GM23338 (cell line): ENCODE measurements at regions not wholly inside any gene's neighbourhood (a gene's known extent, or its start where the extent isn't known, plus 50 kb on each side); places are given as distances from the start of the nearest gene placed in this dataset.

Experiments used
- ATAC-seq: fragments of 200-7000 bp; cut with Tn5 transposase; 3 replicates; pipeline ENCODE4 v1.9.1; 2020
- DNase-seq: peaks from one replicate; pipeline ENCODE4 v3.0.0-alpha.2; 2015; ENCODE audit warnings: low spot score
- H2AFZ ChIP-seq: fragments of 200-600 bp; sonication (generic); 2 replicates; pipeline ENCODE4 v1.8.0; 2016; ENCODE audit warnings: antibody characterized with exemption, mild to moderate bottlenecking, moderate library complexity
- H3F3A ChIP-seq: fragments of 200-600 bp; sonication (generic); replicated peaks from 2 replicates; pipeline ENCODE4 v1.8.0; 2017; ENCODE audit warnings: antibody characterized with exemption, mixed run types, low read depth
- H3K27ac ChIP-seq: fragments of 200-600 bp; sonication (generic); 2 replicates; pipeline ENCODE4 v1.6.1; 2016; ENCODE audit warnings: low read depth
- H3K27me3 ChIP-seq: fragments of 200-600 bp; sonication (generic); 2 replicates; pipeline ENCODE4 v1.8.0; 2016; ENCODE audit warnings: mild to moderate bottlenecking, mixed run types, moderate library complexity; ENCODE audit not compliant: insufficient read depth
- H3K36me3 ChIP-seq: fragments of 200-600 bp; sonication (generic); 2 replicates; pipeline ENCODE4 v1.8.0; 2016; ENCODE audit warnings: mild to moderate bottlenecking; ENCODE audit not compliant: insufficient read depth
- H3K4me1 ChIP-seq: fragments of 200-600 bp; sonication (generic); 2 replicates; pipeline ENCODE4 v1.8.0; 2016; ENCODE audit warnings: mild to moderate bottlenecking, moderate library complexity; ENCODE audit not compliant: insufficient read depth
- H3K4me2 ChIP-seq: fragments of 200-600 bp; sonication (generic); 2 replicates; pipeline ENCODE4 v1.7.1; 2017; ENCODE audit warnings: mixed run types
- H3K4me3 ChIP-seq: fragments of 200-600 bp; sonication (generic); 2 replicates; pipeline ENCODE4 v1.6.1; 2016; ENCODE audit warnings: mixed run types
- H3K79me2 ChIP-seq: fragments of 200-600 bp; sonication (generic); replicated peaks from 2 replicates; pipeline ENCODE4 v1.8.0; 2017; ENCODE audit warnings: mild to moderate bottlenecking; ENCODE audit not compliant: insufficient read depth
- H3K9me2 ChIP-seq: fragments of 200-600 bp; sonication (generic); 2 replicates; pipeline ENCODE4 v1.8.0; 2017; ENCODE audit not compliant: insufficient read depth
- H4K20me1 ChIP-seq: fragments of 200-600 bp; sonication (generic); replicated peaks from 2 replicates; pipeline ENCODE4 v1.8.0; 2017; ENCODE audit warnings: mild to moderate bottlenecking; ENCODE audit not compliant: insufficient read depth
- H3K27ac Mint-ChIP-seq: 2 replicates; pipeline ENCODE4 v1.8.0; 2020; ENCODE audit warnings: inconsistent platforms, mild to moderate bottlenecking, moderate library complexity, mixed read lengths
- H3K27me3 Mint-ChIP-seq: 3 replicates; pipeline ENCODE4 v1.8.0; 2022; ENCODE audit warnings: low read depth, mild to moderate bottlenecking, moderate library complexity, mixed read lengths, inconsistent platforms; ENCODE audit not compliant: insufficient read depth, poor library complexity
- H3K36me3 Mint-ChIP-seq: 3 replicates; pipeline ENCODE4 v1.8.0; 2021; ENCODE audit warnings: low read depth, mild to moderate bottlenecking, inconsistent platforms, moderate library complexity, mixed read lengths
- H3K4me1 Mint-ChIP-seq: 3 replicates; pipeline ENCODE4 v1.8.0; 2020; ENCODE audit warnings: mild to moderate bottlenecking, inconsistent platforms, mixed read lengths
- H3K4me3 Mint-ChIP-seq: 3 replicates; pipeline ENCODE4 v1.8.0; 2021; ENCODE audit warnings: moderate library complexity, mild to moderate bottlenecking, inconsistent platforms, mixed read lengths
- H3K9me3 Mint-ChIP-seq: 3 replicates; pipeline ENCODE4 v1.8.0; 2020; ENCODE audit warnings: moderate library complexity, mild to moderate bottlenecking, inconsistent platforms, mixed read lengths
- CREB1 ChIP-seq: fragments of 250-450 bp; sonication (Bioruptor Pico); IDR thresholded peaks from 2 replicates; pipeline ENCODE4 v1.5.0; 2020; ENCODE audit warnings: low read depth, mild to moderate bottlenecking, moderate library complexity
- EZH2 ChIP-seq: fragments of 200-600 bp; sonication (generic); IDR thresholded peaks from one replicate; pipeline ENCODE4 v1.8.0; 2017; ENCODE audit warnings: antibody characterized with exemption, mild to moderate bottlenecking, low read depth; ENCODE audit not compliant: unreplicated experiment
- EZH2phosphoT487 ChIP-seq: fragments of 200-600 bp; sonication (generic); IDR thresholded peaks from one replicate; pipeline ENCODE4 v1.8.1; 2018; ENCODE audit warnings: antibody characterized with exemption; ENCODE audit not compliant: unreplicated experiment
- JUNB ChIP-seq: IDR thresholded peaks from one replicate; pipeline ENCODE4 v1.6.1; 2016; ENCODE audit warnings: antibody characterized with exemption; ENCODE audit not compliant: unreplicated experiment
- NANOG ChIP-seq: IDR thresholded peaks from 2 replicates; pipeline ENCODE4 v1.6.1; 2016; ENCODE audit warnings: antibody characterized with exemption, borderline replicate concordance
- POLR2AphosphoS5 ChIP-seq: IDR thresholded peaks from 2 replicates; pipeline ENCODE4 v1.6.1; 2016; ENCODE audit warnings: antibody characterized with exemption, low read depth
- STAT1 ChIP-seq: IDR thresholded peaks from one replicate; pipeline ENCODE4 v1.6.1; 2016; ENCODE audit warnings: antibody characterized with exemption; ENCODE audit not compliant: unreplicated experiment
- ZNF114 ChIP-seq: fragments of 250-450 bp; sonication (Bioruptor Pico); IDR thresholded peaks from 2 replicates; pipeline ENCODE4 v1.5.0; 2020; ENCODE audit warnings: mild to moderate bottlenecking, moderate library complexity
- ZNF331 ChIP-seq: fragments of 250-450 bp; sonication (Bioruptor Pico); IDR thresholded peaks from 2 replicates; pipeline ENCODE4 v1.5.0; 2020; ENCODE audit warnings: low read depth, mild to moderate bottlenecking, moderate library complexity
- TF ChIP-seq, protein P1 (sequence below): IDR thresholded peaks from one replicate; pipeline ENCODE4 v1.6.1; 2018; ENCODE audit warnings: antibody characterized with exemption; ENCODE audit not compliant: unreplicated experiment
- TF ChIP-seq, protein P2 (sequence below): fragments of 250-450 bp; sonication (Bioruptor Pico); IDR thresholded peaks from 2 replicates; pipeline ENCODE4 v1.5.0; 2020; ENCODE audit warnings: mild to moderate bottlenecking, moderate library complexity
- TF ChIP-seq, protein P3 (sequence below), 2 experiments: fragments of 200-600 bp in 1 of 2; sonication (generic) in 1 of 2; conservative IDR thresholded peaks; 2 replicates each; pipeline versions ENCODE4 v1.5.1 to v1.6.1; 2016 to 2017; ENCODE audit warnings: antibody characterized with exemption in 2 of 2, low read depth in 2 of 2, mild to moderate bottlenecking in 2 of 2, moderate library complexity in 1 of 2
- TF ChIP-seq, protein P4 (sequence below): IDR thresholded peaks from 2 replicates; pipeline ENCODE4 v1.6.1; 2016; ENCODE audit warnings: antibody characterized with exemption

DNA sequence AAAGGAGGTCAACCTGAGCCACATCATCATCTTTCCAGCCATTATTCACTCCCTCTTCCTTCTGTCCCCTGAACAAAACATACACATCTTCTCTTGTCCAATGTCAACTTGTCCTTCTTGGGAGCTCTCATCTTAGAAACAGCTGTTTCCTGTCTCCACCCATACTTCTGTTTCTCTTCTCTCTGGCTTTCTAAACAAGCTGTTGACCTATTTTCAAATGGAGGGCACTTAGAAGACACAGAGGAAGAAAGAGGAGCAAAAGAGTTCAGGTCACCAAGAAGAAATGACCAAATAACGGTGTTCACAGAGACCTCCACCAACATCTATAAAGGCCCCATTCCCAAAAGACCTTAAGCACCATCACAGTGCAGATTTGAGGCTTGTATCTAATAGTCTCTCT, 355.9 kb upstream of the HNRNPA3 start:
- no peaks in the 10 kb centered on the region for H3K27me3 Mint-ChIP-seq
- no peak overlapping the region for H3K4me3 Mint-ChIP-seq
- ATAC-seq (no peak), DNase-seq (no peak)
- TF ChIP-seq, protein P1, sequence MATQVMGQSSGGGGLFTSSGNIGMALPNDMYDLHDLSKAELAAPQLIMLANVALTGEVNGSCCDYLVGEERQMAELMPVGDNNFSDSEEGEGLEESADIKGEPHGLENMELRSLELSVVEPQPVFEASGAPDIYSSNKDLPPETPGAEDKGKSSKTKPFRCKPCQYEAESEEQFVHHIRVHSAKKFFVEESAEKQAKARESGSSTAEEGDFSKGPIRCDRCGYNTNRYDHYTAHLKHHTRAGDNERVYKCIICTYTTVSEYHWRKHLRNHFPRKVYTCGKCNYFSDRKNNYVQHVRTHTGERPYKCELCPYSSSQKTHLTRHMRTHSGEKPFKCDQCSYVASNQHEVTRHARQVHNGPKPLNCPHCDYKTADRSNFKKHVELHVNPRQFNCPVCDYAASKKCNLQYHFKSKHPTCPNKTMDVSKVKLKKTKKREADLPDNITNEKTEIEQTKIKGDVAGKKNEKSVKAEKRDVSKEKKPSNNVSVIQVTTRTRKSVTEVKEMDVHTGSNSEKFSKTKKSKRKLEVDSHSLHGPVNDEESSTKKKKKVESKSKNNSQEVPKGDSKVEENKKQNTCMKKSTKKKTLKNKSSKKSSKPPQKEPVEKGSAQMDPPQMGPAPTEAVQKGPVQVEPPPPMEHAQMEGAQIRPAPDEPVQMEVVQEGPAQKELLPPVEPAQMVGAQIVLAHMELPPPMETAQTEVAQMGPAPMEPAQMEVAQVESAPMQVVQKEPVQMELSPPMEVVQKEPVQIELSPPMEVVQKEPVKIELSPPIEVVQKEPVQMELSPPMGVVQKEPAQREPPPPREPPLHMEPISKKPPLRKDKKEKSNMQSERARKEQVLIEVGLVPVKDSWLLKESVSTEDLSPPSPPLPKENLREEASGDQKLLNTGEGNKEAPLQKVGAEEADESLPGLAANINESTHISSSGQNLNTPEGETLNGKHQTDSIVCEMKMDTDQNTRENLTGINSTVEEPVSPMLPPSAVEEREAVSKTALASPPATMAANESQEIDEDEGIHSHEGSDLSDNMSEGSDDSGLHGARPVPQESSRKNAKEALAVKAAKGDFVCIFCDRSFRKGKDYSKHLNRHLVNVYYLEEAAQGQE, result no peak
- TF ChIP-seq ZNF331 (CRISPR knock-in tag), result no peak
- no peak for TF ChIP-seq POLR2AphosphoS5
- TF ChIP-seq STAT1, result no peak
- no peak for TF ChIP-seq EZH2phosphoT487
- no peak for TF ChIP-seq CREB1
- TF ChIP-seq, protein P2, sequence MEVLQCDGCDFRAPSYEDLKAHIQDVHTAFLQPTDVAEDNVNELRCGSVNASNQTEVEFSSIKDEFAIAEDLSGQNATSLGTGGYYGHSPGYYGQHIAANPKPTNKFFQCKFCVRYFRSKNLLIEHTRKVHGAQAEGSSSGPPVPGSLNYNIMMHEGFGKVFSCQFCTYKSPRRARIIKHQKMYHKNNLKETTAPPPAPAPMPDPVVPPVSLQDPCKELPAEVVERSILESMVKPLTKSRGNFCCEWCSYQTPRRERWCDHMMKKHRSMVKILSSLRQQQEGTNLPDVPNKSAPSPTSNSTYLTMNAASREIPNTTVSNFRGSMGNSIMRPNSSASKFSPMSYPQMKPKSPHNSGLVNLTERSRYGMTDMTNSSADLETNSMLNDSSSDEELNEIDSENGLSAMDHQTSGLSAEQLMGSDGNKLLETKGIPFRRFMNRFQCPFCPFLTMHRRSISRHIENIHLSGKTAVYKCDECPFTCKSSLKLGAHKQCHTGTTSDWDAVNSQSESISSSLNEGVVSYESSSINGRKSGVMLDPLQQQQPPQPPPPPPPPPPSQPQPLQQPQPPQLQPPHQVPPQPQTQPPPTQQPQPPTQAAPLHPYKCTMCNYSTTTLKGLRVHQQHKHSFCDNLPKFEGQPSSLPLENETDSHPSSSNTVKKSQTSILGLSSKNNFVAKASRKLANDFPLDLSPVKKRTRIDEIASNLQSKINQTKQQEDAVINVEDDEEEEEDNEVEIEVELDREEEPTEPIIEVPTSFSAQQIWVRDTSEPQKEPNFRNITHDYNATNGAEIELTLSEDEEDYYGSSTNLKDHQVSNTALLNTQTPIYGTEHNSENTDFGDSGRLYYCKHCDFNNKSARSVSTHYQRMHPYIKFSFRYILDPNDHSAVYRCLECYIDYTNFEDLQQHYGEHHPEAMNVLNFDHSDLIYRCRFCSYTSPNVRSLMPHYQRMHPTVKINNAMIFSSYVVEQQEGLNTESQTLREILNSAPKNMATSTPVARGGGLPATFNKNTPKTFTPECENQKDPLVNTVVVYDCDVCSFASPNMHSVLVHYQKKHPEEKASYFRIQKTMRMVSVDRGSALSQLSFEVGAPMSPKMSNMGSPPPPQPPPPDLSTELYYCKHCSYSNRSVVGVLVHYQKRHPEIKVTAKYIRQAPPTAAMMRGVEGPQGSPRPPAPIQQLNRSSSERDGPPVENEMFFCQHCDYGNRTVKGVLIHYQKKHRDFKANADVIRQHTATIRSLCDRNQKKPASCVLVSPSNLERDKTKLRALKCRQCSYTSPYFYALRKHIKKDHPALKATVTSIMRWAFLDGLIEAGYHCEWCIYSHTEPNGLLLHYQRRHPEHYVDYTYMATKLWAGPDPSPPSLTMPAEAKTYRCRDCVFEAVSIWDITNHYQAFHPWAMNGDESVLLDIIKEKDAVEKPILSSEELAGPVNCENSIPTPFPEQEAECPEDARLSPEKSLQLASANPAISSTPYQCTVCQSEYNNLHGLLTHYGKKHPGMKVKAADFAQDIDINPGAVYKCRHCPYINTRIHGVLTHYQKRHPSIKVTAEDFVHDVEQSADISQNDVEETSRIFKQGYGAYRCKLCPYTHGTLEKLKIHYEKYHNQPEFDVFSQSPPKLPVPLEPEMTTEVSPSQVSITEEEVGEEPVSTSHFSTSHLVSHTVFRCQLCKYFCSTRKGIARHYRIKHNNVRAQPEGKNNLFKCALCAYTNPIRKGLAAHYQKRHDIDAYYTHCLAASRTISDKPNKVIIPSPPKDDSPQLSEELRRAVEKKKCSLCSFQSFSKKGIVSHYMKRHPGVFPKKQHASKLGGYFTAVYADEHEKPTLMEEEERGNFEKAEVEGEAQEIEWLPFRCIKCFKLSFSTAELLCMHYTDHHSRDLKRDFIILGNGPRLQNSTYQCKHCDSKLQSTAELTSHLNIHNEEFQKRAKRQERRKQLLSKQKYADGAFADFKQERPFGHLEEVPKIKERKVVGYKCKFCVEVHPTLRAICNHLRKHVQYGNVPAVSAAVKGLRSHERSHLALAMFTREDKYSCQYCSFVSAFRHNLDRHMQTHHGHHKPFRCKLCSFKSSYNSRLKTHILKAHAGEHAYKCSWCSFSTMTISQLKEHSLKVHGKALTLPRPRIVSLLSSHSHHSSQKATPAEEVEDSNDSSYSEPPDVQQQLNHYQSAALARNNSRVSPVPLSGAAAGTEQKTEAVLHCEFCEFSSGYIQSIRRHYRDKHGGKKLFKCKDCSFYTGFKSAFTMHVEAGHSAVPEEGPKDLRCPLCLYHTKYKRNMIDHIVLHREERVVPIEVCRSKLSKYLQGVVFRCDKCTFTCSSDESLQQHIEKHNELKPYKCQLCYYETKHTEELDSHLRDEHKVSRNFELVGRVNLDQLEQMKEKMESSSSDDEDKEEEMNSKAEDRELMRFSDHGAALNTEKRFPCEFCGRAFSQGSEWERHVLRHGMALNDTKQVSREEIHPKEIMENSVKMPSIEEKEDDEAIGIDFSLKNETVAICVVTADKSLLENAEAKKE (CRISPR knock-in tag), result no peak
- no peak for TF ChIP-seq JUNB
- TF ChIP-seq NANOG, result no peak
- TF ChIP-seq, protein P3, sequence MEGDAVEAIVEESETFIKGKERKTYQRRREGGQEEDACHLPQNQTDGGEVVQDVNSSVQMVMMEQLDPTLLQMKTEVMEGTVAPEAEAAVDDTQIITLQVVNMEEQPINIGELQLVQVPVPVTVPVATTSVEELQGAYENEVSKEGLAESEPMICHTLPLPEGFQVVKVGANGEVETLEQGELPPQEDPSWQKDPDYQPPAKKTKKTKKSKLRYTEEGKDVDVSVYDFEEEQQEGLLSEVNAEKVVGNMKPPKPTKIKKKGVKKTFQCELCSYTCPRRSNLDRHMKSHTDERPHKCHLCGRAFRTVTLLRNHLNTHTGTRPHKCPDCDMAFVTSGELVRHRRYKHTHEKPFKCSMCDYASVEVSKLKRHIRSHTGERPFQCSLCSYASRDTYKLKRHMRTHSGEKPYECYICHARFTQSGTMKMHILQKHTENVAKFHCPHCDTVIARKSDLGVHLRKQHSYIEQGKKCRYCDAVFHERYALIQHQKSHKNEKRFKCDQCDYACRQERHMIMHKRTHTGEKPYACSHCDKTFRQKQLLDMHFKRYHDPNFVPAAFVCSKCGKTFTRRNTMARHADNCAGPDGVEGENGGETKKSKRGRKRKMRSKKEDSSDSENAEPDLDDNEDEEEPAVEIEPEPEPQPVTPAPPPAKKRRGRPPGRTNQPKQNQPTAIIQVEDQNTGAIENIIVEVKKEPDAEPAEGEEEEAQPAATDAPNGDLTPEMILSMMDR (conservative IDR thresholded peaks at IDR 0.05; ENCODE audit: low read depth in 2 of 2), result no peak
- TF ChIP-seq EZH2, result no peak
- no peak for TF ChIP-seq ZNF114
- TF ChIP-seq, protein P4, sequence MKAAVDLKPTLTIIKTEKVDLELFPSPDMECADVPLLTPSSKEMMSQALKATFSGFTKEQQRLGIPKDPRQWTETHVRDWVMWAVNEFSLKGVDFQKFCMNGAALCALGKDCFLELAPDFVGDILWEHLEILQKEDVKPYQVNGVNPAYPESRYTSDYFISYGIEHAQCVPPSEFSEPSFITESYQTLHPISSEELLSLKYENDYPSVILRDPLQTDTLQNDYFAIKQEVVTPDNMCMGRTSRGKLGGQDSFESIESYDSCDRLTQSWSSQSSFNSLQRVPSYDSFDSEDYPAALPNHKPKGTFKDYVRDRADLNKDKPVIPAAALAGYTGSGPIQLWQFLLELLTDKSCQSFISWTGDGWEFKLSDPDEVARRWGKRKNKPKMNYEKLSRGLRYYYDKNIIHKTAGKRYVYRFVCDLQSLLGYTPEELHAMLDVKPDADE, result no peak
- peaks cover 26% of the 10 kb centered on the region for H3K4me1 Mint-ChIP-seq
- no peak overlapping the region for H2AFZ ChIP-seq
- H3K27ac Mint-ChIP-seq, result no peak overlapping the region
- no peak overlapping the region for H3K4me3 ChIP-seq
- H3K36me3 ChIP-seq, result no peaks in the 10 kb centered on the region
- no peaks in the 10 kb centered on the region for H3K27me3 ChIP-seq
- peaks cover 10% of the 10 kb centered on the region; the same call in 1 of the 2 replicates for H3K9me2 ChIP-seq
- no peak overlapping the region for H3K27ac ChIP-seq
- H3F3A ChIP-seq, result no peaks in the 10 kb centered on the region
- H3K9me3 Mint-ChIP-seq, result no peaks in the 10 kb centered on the region; the same call in 2 of the 3 replicates
- no peak overlapping the region for H3K4me2 ChIP-seq
- no peaks in the 10 kb centered on the region for H4K20me1 ChIP-seq
- no peaks in the 10 kb centered on the region for H3K36me3 Mint-ChIP-seq
- H3K79me2 ChIP-seq, result no peaks in the 10 kb centered on the region
- peaks cover 28% of the 10 kb centered on the region for H3K4me1 ChIP-seq
